Mucosa of descending colon (tissue), 3 donors: ENCODE measurements at regions not wholly inside any gene's neighbourhood (a gene's known extent, or its start where the extent isn't known, plus 50 kb on each side); places are given as distances from the start of the nearest gene placed in this dataset.

ENCODE experiments used
- ATAC-seq: fragments of 200-7000 bp; cut with Tn5 transposase; one replicate; pipeline ENCODE4 v1.9.1; 2020; ENCODE audit warnings: mild to moderate bottlenecking, moderate library complexity
- DNase-seq, 3 donors: peaks; one replicate each; pipeline ENCODE4 v3.0.0-alpha.2; 2020
- H3K36me3 ChIP-seq: fragments of 200-600 bp; one replicate; pipeline ENCODE4 v1.8.0; 2021; ENCODE audit warnings: low read depth, mild to moderate bottlenecking
- H3K4me1 ChIP-seq: fragments of 200-600 bp; one replicate; pipeline ENCODE4 v1.8.0; 2021; ENCODE audit warnings: low read depth, mild to moderate bottlenecking
- H3K4me3 ChIP-seq: fragments of 200-600 bp; one replicate; pipeline ENCODE4 v1.8.0; 2021; ENCODE audit warnings: mild to moderate bottlenecking
- H3K9me3 ChIP-seq: fragments of 200-600 bp; one replicate; pipeline ENCODE4 v1.8.0; 2021; ENCODE audit warnings: mild to moderate bottlenecking
- intact Hi-C, 2 donors: fragments of 100-400 bp; cut with DNase I in 1 of 2; cut with micrococcal nuclease in 1 of 2; formaldehyde crosslinking; loops; one replicate each; pipeline versions ENCODE4 v1.11.0 to v1.11.1; 2022; cut with DNase I, micrococcal nuclease
- TF ChIP-seq, protein P1 (sequence below): fragments of 200-600 bp; IDR thresholded peaks from one replicate; pipeline ENCODE4 v1.8.0; 2022; ENCODE audit warnings: antibody characterized with exemption, mild to moderate bottlenecking
- donor health status: DM: no; HTN: no; CAD: no; lungs with moderate emphysema.
- donor health status: DM: no; HTN: no; CAD: no.
- donor health status: DM: no; HTN: yes; CAD: no.

- Histone ChIP-seq H3K9me3 (no peaks in the 10 kb centered on the region), H3K36me3 (no peaks in the 10 kb centered on the region), H3K4me3 (no peak overlapping the region), H3K4me1 (no peaks in the 10 kb centered on the region)
- DNase-seq, result no peak
- ATAC-seq, result no peak
- TF ChIP-seq, protein P1, sequence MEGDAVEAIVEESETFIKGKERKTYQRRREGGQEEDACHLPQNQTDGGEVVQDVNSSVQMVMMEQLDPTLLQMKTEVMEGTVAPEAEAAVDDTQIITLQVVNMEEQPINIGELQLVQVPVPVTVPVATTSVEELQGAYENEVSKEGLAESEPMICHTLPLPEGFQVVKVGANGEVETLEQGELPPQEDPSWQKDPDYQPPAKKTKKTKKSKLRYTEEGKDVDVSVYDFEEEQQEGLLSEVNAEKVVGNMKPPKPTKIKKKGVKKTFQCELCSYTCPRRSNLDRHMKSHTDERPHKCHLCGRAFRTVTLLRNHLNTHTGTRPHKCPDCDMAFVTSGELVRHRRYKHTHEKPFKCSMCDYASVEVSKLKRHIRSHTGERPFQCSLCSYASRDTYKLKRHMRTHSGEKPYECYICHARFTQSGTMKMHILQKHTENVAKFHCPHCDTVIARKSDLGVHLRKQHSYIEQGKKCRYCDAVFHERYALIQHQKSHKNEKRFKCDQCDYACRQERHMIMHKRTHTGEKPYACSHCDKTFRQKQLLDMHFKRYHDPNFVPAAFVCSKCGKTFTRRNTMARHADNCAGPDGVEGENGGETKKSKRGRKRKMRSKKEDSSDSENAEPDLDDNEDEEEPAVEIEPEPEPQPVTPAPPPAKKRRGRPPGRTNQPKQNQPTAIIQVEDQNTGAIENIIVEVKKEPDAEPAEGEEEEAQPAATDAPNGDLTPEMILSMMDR, result no peak
- intact Hi-C loops, result no loop called here
Observed at GRCh38 chrX:74160816-74161215, 143.2 kb upstream of the ZCCHC13 start.

DNA sequence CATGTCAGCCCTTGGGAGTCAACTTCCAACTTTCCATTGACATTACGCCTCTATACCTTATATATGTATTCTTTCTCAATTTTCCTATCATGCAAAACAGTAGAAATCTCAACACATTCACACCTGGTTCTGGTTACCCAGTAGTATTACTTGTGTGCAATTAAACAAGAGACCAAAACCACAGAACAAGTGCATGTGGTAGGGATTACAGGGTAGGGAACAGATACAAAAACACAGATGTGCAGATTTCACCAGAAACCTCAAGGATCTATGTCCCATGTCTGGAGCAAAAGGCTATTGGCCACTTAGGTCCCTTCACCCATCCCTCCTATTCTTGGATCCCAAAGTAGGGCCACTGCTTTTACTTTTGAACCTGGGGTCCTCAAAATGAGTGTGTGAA lies 143.6 kb upstream of the ZCCHC13 start:
- no peaks in the 10 kb centered on the region for H3K36me3 ChIP-seq
- TF ChIP-seq, protein P1, result no peak
- DNase-seq, result no peak
- no peak for ATAC-seq
- no peaks in the 10 kb centered on the region for H3K4me1 ChIP-seq
- intact Hi-C loops, result no loop called here
- H3K9me3 ChIP-seq, result no peaks in the 10 kb centered on the region
- no peak overlapping the region for H3K4me3 ChIP-seq

- TF ChIP-seq, protein P1, result no peak
- ATAC-seq, result no peak
Observed at GRCh38 chrX:74147439-74147838, 156.5 kb upstream of the ZCCHC13 start.

DNA sequence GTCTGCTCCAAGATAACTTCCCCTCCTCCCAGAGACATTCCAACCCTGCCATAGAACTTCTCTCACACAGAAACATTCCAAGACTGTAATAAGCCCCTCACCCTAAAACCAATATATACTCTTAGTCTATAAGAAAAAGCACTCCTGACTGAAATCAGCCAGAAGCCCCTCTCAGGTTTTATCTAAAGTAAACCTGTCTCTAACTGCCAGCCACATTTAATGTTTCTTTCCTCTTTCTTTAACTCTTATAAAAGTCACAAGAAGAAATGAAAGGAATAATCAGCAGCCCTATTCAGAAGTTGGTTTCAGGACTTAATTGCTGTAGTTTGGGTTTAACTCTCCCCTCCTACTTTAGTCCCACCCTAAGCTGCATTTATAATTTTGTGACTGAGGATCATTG lies 165.0 kb upstream of the ZCCHC13 start:
- Histone ChIP-seq H3K36me3 (no peaks in the 10 kb centered on the region), H3K9me3 (no peaks in the 10 kb centered on the region), H3K4me1 (no peaks in the 10 kb centered on the region), H3K4me3 (no peak overlapping the region)
- TF ChIP-seq, protein P1, result no peak
- no peak for DNase-seq
- intact Hi-C loops, result no loop called here
- ATAC-seq, result no peak

More at GRCh38 chrX:74147439-74147838, 156.5 kb upstream of the ZCCHC13 start:
- H3K36me3 ChIP-seq, result no peaks in the 10 kb centered on the region
- no peak overlapping the region for H3K4me3 ChIP-seq
- H3K4me1 ChIP-seq, result no peaks in the 10 kb centered on the region
- intact Hi-C loops, result no loop called here
- no peaks in the 10 kb centered on the region for H3K9me3 ChIP-seq
- DNase-seq, result no peak

GRCh38 chrX:74133156-74133796 lies 170.7 kb upstream of the ZCCHC13 start:
- intact Hi-C loops, result loop anchor here in 1 of 2 donors (5.0 kb wide), 1 partner anchor 276 kb away; no protein-coding TSS in a partner anchor
- no peaks in the 10 kb centered on the region for H3K9me3 ChIP-seq
- TF ChIP-seq, protein P1, result peak; percentile 19
- ATAC-seq (peak; percentile 87), DNase-seq (peak in 1 of 3 donors; percentile 40)
- no peaks in the 10 kb centered on the region for H3K4me1 ChIP-seq
- H3K36me3 ChIP-seq, result no peaks in the 10 kb centered on the region
- no peak overlapping the region for H3K4me3 ChIP-seq
